ENCODE measurements at regions not wholly inside any gene's neighbourhood (a gene's known extent, or its start where the extent isn't known, plus 50 kb on each side); places are given as distances from the start of the nearest gene placed in this dataset.
"Not testable (repeated sequence)": the region's sequence is repeated elsewhere in the genome, so short reads cannot be mapped to it uniquely, and the experiment has no call there.

GRCh38 chr10:16242859-16243613 is 193.8 kb upstream of the PTER start:
- H3K27ac ChIP-seq, result no peak overlapping the region
- H3K4me1 ChIP-seq, result no peaks in the 10 kb centered on the region
- intact Hi-C loops (cut with DNase I), result no loop called here
- no peaks in the 10 kb centered on the region for H3K9me3 ChIP-seq
- DNase-seq (no peak), ATAC-seq (no peak)
- H3K27me3 ChIP-seq, result no peaks in the 10 kb centered on the region
- no peak overlapping the region for H3K4me3 ChIP-seq
- TF ChIP-seq POLR2A (IDR thresholded peaks at IDR 0.05), result no peak
- TF ChIP-seq, protein P1, sequence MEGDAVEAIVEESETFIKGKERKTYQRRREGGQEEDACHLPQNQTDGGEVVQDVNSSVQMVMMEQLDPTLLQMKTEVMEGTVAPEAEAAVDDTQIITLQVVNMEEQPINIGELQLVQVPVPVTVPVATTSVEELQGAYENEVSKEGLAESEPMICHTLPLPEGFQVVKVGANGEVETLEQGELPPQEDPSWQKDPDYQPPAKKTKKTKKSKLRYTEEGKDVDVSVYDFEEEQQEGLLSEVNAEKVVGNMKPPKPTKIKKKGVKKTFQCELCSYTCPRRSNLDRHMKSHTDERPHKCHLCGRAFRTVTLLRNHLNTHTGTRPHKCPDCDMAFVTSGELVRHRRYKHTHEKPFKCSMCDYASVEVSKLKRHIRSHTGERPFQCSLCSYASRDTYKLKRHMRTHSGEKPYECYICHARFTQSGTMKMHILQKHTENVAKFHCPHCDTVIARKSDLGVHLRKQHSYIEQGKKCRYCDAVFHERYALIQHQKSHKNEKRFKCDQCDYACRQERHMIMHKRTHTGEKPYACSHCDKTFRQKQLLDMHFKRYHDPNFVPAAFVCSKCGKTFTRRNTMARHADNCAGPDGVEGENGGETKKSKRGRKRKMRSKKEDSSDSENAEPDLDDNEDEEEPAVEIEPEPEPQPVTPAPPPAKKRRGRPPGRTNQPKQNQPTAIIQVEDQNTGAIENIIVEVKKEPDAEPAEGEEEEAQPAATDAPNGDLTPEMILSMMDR (IDR thresholded peaks at IDR 0.05), result no peak
- H3K36me3 ChIP-seq, result no peaks in the 10 kb centered on the region

DNA sequence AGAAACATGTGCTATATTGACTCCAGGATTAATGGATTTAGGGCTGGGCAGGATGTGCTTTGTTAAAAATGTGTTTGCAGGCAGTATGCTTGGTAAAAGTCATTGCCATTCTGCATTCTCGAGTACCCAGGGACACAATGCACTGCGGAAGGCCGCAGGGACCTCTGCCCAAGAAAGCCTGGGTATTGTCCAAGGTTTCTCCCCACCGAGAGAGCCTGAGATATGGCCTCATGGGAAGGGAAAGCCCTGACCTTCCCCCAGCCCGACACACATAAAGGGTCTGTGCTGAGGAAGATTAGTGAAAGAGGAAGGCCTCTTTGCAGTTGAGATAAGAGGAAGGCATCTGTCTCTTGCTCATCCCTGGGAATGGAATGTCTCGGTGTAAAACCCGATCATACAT is 186.7 kb upstream of the PTER start:
- H3K27ac ChIP-seq; H3K4me1 ChIP-seq; DNase-seq; H3K27me3 ChIP-seq; H3K4me3 ChIP-seq; intact Hi-C loops (cut with DNase I); ATAC-seq; H3K9me3 ChIP-seq; H3K36me3 ChIP-seq: not testable (repeated sequence)
- 40% methylated on average over 7 of the region's 7 CpGs for WGBS (ENCODE audit: insufficient coverage, low coverage, low lambda C conversion rate, missing lambda C conversion rate)

DNA sequence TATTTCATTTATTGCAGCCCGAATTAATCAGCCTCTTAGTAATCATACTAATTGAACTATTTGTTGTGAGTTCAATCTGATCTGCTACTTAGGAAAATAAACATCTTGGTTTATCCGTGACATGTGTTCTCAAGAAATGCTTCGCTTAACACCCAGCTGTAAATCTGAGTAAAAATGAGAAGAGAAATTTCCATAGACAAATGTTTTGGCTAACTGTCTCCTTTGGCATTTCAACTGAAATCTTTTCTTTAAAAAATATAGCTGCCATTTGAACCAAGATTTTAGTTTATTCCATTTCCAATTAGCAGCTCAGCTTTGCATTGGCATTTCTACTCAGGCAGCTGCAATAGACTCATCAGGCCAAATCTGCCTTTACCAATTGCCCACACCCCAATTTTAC is 180.5 kb upstream of the PTER start:
- ATAC-seq, result no peak
- 56% methylated on average over 3 of the region's 3 CpGs for WGBS (ENCODE audit: insufficient coverage, low coverage, low lambda C conversion rate, missing lambda C conversion rate)

GRCh38 chr10:16258291-16259040 is 178.3 kb upstream of the PTER start:
- H3K36me3 ChIP-seq, result no peaks in the 10 kb centered on the region
- H3K4me3 ChIP-seq, result no peak overlapping the region
- DNase-seq (no peak), ATAC-seq (no peak)
- no peak overlapping the region for H3K27ac ChIP-seq
- 35% methylated on average over 6 of the region's 6 CpGs for WGBS (ENCODE audit: insufficient coverage, low coverage, low lambda C conversion rate, missing lambda C conversion rate)
- intact Hi-C loops (cut with DNase I), result no loop called here
- no peaks in the 10 kb centered on the region for H3K27me3 ChIP-seq
- H3K4me1 ChIP-seq, result no peaks in the 10 kb centered on the region
- TF ChIP-seq, protein P1 (IDR thresholded peaks at IDR 0.05), result no peak
- no peaks in the 10 kb centered on the region for H3K9me3 ChIP-seq

More for the DNA sequence above, 180.5 kb upstream of the PTER start:
- no peak for TF ChIP-seq POLR2A (IDR thresholded peaks at IDR 0.05)
- TF ChIP-seq, protein P1 (IDR thresholded peaks at IDR 0.05), result no peak
- Histone ChIP-seq H3K27me3 (no peaks in the 10 kb centered on the region), H3K27ac (no peak overlapping the region), H3K9me3 (no peaks in the 10 kb centered on the region), H3K36me3 (no peaks in the 10 kb centered on the region), H3K4me3 (no peak overlapping the region), H3K4me1 (no peaks in the 10 kb centered on the region)
- no peak for DNase-seq
- intact Hi-C loops (cut with DNase I), result no loop called here

- ATAC-seq, result no peak
- DNase-seq, result no peak
- H3K4me1 ChIP-seq, result no peaks in the 10 kb centered on the region
- H3K27ac ChIP-seq, result no peak overlapping the region
- H3K27me3 ChIP-seq, result no peaks in the 10 kb centered on the region
- H3K36me3 ChIP-seq, result no peaks in the 10 kb centered on the region
- no peak overlapping the region for H3K4me3 ChIP-seq
- WGBS (ENCODE audit: insufficient coverage, low coverage, low lambda C conversion rate, missing lambda C conversion rate), result 13% methylated on average over 1 of the region's 1 CpG
- no peaks in the 10 kb centered on the region for H3K9me3 ChIP-seq
- TF ChIP-seq, protein P1 (IDR thresholded peaks at IDR 0.05), result no peak
- no peak for TF ChIP-seq POLR2A (IDR thresholded peaks at IDR 0.05)
- intact Hi-C loops (cut with DNase I), result no loop called here
Measured at GRCh38 chr10:16259726-16260125, 177.1 kb upstream of the PTER start.
